Mesenchymal stem cell (in vitro differentiated cells and primary cell): ENCODE measurements at regions not wholly inside any gene's neighbourhood (a gene's known extent, or its start where the extent isn't known, plus 50 kb on each side); places are given as distances from the start of the nearest gene placed in this dataset.
A peak's percentile ranks its signal among the peaks of the same experiment; 100 is the strongest.

Experiments used
- DNase-seq: peaks from one replicate; pipeline ENCODE4 v3.0.0-alpha.2; 2013
- H2AFZ ChIP-seq: one replicate; pipeline ENCODE4 v1.6.1; 2013; ENCODE audit warnings: low read depth, mild to moderate bottlenecking, control low read depth, inconsistent platforms, low read length, moderate library complexity
- H2AK5ac ChIP-seq: 2 replicates; pipeline ENCODE4 v1.6.1; 2013; ENCODE audit warnings: low read length, moderate library complexity, mild to moderate bottlenecking, inconsistent platforms; ENCODE audit not compliant: severe bottlenecking
- H2BK120ac ChIP-seq: one replicate; pipeline ENCODE4 v1.6.1; 2013; ENCODE audit warnings: low read depth, mild to moderate bottlenecking, inconsistent platforms, low read length, moderate library complexity
- H2BK12ac ChIP-seq, 2 experiments: one replicate each; pipeline ENCODE4 v1.6.1; 2013; ENCODE audit warnings: inconsistent platforms in 2 of 2, low read length in 2 of 2, mild to moderate bottlenecking in 2 of 2, moderate library complexity in 2 of 2, control low read depth in 1 of 2
- H2BK15ac ChIP-seq: one replicate; pipeline ENCODE4 v1.6.1; 2013; ENCODE audit warnings: mild to moderate bottlenecking, low read depth, inconsistent platforms; ENCODE audit not compliant: poor library complexity, severe bottlenecking
- H2BK5ac ChIP-seq: 2 replicates; pipeline ENCODE4 v1.6.1; 2013; ENCODE audit warnings: low read depth, mild to moderate bottlenecking, low read length, control low read depth, inconsistent platforms; ENCODE audit not compliant: poor library complexity, severe bottlenecking
- H3K14ac ChIP-seq, 2 experiments: one replicate each; pipeline ENCODE4 v1.6.1; 2013; ENCODE audit warnings: inconsistent platforms in 2 of 2, low read length in 2 of 2, control low read depth in 1 of 2, mild to moderate bottlenecking in 1 of 2, moderate library complexity in 1 of 2
- H3K18ac ChIP-seq, 2 experiments: one replicate each; pipeline ENCODE4 v1.6.1; 2013; ENCODE audit warnings: inconsistent platforms in 2 of 2, low read length in 2 of 2, control low read depth in 1 of 2, low read depth in 1 of 2, mild to moderate bottlenecking in 1 of 2
- H3K23ac ChIP-seq, 2 experiments: one replicate each; pipeline ENCODE4 v1.6.1; 2013; ENCODE audit warnings: inconsistent platforms in 2 of 2, low read length in 2 of 2, mild to moderate bottlenecking in 2 of 2, moderate library complexity in 2 of 2, control low read depth in 1 of 2
- H3K27ac ChIP-seq: 2 replicates; pipeline ENCODE4 v1.5.1; 2013; ENCODE audit warnings: mild to moderate bottlenecking, moderate library complexity, low read length, control low read depth, inconsistent platforms; ENCODE audit not compliant: poor library complexity, severe bottlenecking
- H3K27me3 ChIP-seq, 2 experiments: 2 replicates each; pipeline versions ENCODE4 v1.6.1 to v1.7.0; 2013; ENCODE audit warnings: low read length in 2 of 2, mild to moderate bottlenecking in 2 of 2, moderate library complexity in 2 of 2, control low read depth in 1 of 2, inconsistent platforms in 1 of 2; ENCODE audit not compliant: control insufficient read depth in 1 of 2, insufficient read depth in 1 of 2
- H3K36me3 ChIP-seq, 2 experiments: 2 replicates each; pipeline versions ENCODE4 v1.6.1 to v1.7.0; 2013; ENCODE audit warnings: low read length in 2 of 2, control low read depth in 1 of 2, inconsistent platforms in 1 of 2, low read depth in 1 of 2, mild to moderate bottlenecking in 1 of 2; ENCODE audit not compliant: insufficient read depth in 2 of 2, control insufficient read depth in 1 of 2
- H3K4ac ChIP-seq, 2 experiments: one replicate each; pipeline ENCODE4 v1.6.1; 2013; ENCODE audit warnings: inconsistent platforms in 2 of 2, low read length in 2 of 2, mild to moderate bottlenecking in 2 of 2, moderate library complexity in 2 of 2, control low read depth in 1 of 2, low read depth in 1 of 2
- H3K4me1 ChIP-seq: 2 replicates; pipeline ENCODE4 v1.6.1; 2013; ENCODE audit warnings: low read depth, low read length, control low read depth; ENCODE audit not compliant: control insufficient read depth, insufficient read depth
- H3K4me2 ChIP-seq: 2 replicates; pipeline ENCODE4 v1.6.1; 2013; ENCODE audit warnings: low read length, mild to moderate bottlenecking, inconsistent platforms; ENCODE audit not compliant: poor library complexity, severe bottlenecking
- H3K4me3 ChIP-seq, 2 experiments: 2 replicates each; pipeline versions ENCODE4 v1.5.1 to v1.7.0; 2013; ENCODE audit warnings: low read length in 2 of 2, mild to moderate bottlenecking in 2 of 2, control low read depth in 1 of 2, low read depth in 1 of 2; ENCODE audit not compliant: insufficient read depth in 1 of 2
- H3K79me1 ChIP-seq: replicated peaks from 2 replicates; pipeline ENCODE4 v1.6.1; 2013; ENCODE audit warnings: mild to moderate bottlenecking, control low read depth, low read length, inconsistent platforms; ENCODE audit not compliant: poor library complexity, severe bottlenecking
- H3K9ac ChIP-seq: 2 replicates; pipeline ENCODE4 v1.7.0; 2013; ENCODE audit warnings: mild to moderate bottlenecking, low read length, moderate library complexity
- H3K9me3 ChIP-seq: 2 replicates; pipeline ENCODE4 v1.7.0; 2013; ENCODE audit warnings: mild to moderate bottlenecking, low read length; ENCODE audit not compliant: control insufficient read depth
- H4K8ac ChIP-seq: one replicate; pipeline ENCODE4 v1.6.1; 2013; ENCODE audit warnings: inconsistent platforms, mild to moderate bottlenecking, low read length, moderate library complexity
- H4K91ac ChIP-seq: one replicate; pipeline ENCODE4 v1.6.1; 2013; ENCODE audit warnings: mild to moderate bottlenecking, low read length, inconsistent platforms
- WGBS: methylation state at CpG from one replicate; pipeline ENCODE4 v1.1.7; 2013; ENCODE audit warnings: mixed read lengths; 5-methylcytosine and 5-hydroxymethylcytosine counted together

GRCh38 chr2:107688135-107688534 is 138.6 kb upstream of the RGPD4 start:
- H2BK120ac ChIP-seq, result no peak overlapping the region
- H2AFZ ChIP-seq, result no peak overlapping the region
- H3K23ac ChIP-seq, result no peak overlapping the region
- no peaks in the 10 kb centered on the region for H3K4me1 ChIP-seq
- H3K27ac ChIP-seq, result no peak overlapping the region
- H3K79me1 ChIP-seq, result no peaks in the 10 kb centered on the region
- 94% methylated on average over 3 of the region's 5 CpGs for WGBS
- no peak overlapping the region for H3K4me3 ChIP-seq
- H3K4me2 ChIP-seq, result no peak overlapping the region
- no peak overlapping the region for H4K8ac ChIP-seq
- no peak overlapping the region for H3K4ac ChIP-seq
- H3K9ac ChIP-seq, result no peak overlapping the region
- no peaks in the 10 kb centered on the region for H3K9me3 ChIP-seq
- no peak overlapping the region for H2AK5ac ChIP-seq
- H3K14ac ChIP-seq, result no peak overlapping the region
- H4K91ac ChIP-seq, result no peak overlapping the region
- H2BK5ac ChIP-seq, result no peak overlapping the region
- H2BK15ac ChIP-seq, result no peak overlapping the region
- no peak for DNase-seq
- H3K36me3 ChIP-seq, result no peaks in the 10 kb centered on the region
- no peak overlapping the region for H2BK12ac ChIP-seq
- H3K27me3 ChIP-seq, result peaks cover 0 to 4% of the 10 kb centered on the region in 2 experiments
- H3K18ac ChIP-seq, result no peak overlapping the region

- H2AK5ac ChIP-seq, result no peak overlapping the region
- H4K8ac ChIP-seq, result no peak overlapping the region
- no peak overlapping the region for H3K23ac ChIP-seq
- no peaks in the 10 kb centered on the region for H3K27me3 ChIP-seq
- H3K4ac ChIP-seq, result no peak overlapping the region
- H2BK5ac ChIP-seq, result no peak overlapping the region
- H3K4me3 ChIP-seq, result no peak overlapping the region
- H4K91ac ChIP-seq, result no peak overlapping the region
- H2AFZ ChIP-seq, result no peak overlapping the region
- H3K14ac ChIP-seq, result no peak overlapping the region
- DNase-seq, result no peak
- 100% methylated on average over 2 of the region's 3 CpGs for WGBS
- H2BK15ac ChIP-seq, result no peak overlapping the region
- peaks cover 4% of the 10 kb centered on the region for H3K4me1 ChIP-seq
- no peaks in the 10 kb centered on the region for H3K79me1 ChIP-seq
- no peak overlapping the region for H2BK12ac ChIP-seq
- no peaks in the 10 kb centered on the region for H3K36me3 ChIP-seq
- H3K9ac ChIP-seq, result no peak overlapping the region
- H3K18ac ChIP-seq, result no peak overlapping the region
- no peak overlapping the region for H3K4me2 ChIP-seq
- no peak overlapping the region for H3K27ac ChIP-seq
- no peaks in the 10 kb centered on the region for H3K9me3 ChIP-seq
- H2BK120ac ChIP-seq, result no peak overlapping the region
Measured at GRCh38 chr2:107693604-107694003, 133.1 kb upstream of the RGPD4 start.

- H3K79me1 ChIP-seq, result no peaks in the 10 kb centered on the region
- peak overlapping the region in 1 of 2 experiments; percentile 63 for H3K18ac ChIP-seq
- H4K8ac ChIP-seq, result no peak overlapping the region
- no peaks in the 10 kb centered on the region for H3K27me3 ChIP-seq
- no peaks in the 10 kb centered on the region for H3K36me3 ChIP-seq
- no peak overlapping the region for H2BK5ac ChIP-seq
- peak overlapping the region; percentile 34 for H4K91ac ChIP-seq
- no peak overlapping the region for H3K9ac ChIP-seq
- peak overlapping the region in 1 of 2 experiments; percentile 78 for H3K14ac ChIP-seq
- no peak overlapping the region for H3K27ac ChIP-seq
- no peaks in the 10 kb centered on the region for H3K9me3 ChIP-seq
- H3K4ac ChIP-seq, result no peak overlapping the region
- no peak overlapping the region for H3K4me3 ChIP-seq
- H2BK120ac ChIP-seq, result no peak overlapping the region
- peak overlapping the region in 1 of 2 experiments; percentile 68 for H3K23ac ChIP-seq
- H3K4me1 ChIP-seq, result peaks cover 4% of the 10 kb centered on the region
- H2BK15ac ChIP-seq, result no peak overlapping the region
- WGBS, result 91% methylated on average over 5 of the region's 5 CpGs
- no peak overlapping the region for H2AK5ac ChIP-seq
- H2BK12ac ChIP-seq, result no peak overlapping the region
- no peak overlapping the region for H3K4me2 ChIP-seq
- H2AFZ ChIP-seq, result no peak overlapping the region
- DNase-seq, result no peak
Measured at GRCh38 chr2:107694667-107695066, 132.0 kb upstream of the RGPD4 start.

- Histone ChIP-seq H3K27ac (no peak overlapping the region), H3K36me3 (no peaks in the 10 kb centered on the region), H3K4ac (no peak overlapping the region), H2BK120ac (no peak overlapping the region), H2BK12ac (no peak overlapping the region), H3K9ac (no peak overlapping the region), H2AK5ac (no peak overlapping the region), H3K79me1 (no peaks in the 10 kb centered on the region), H3K9me3 (no peaks in the 10 kb centered on the region), H3K4me1 (peaks cover 4% of the 10 kb centered on the region), H4K91ac (no peak overlapping the region), H4K8ac (no peak overlapping the region), H3K4me3 (no peak overlapping the region), H3K18ac (no peak overlapping the region), H2BK5ac (no peak overlapping the region), H3K14ac (no peak overlapping the region), H3K27me3 (no peaks in the 10 kb centered on the region), H2AFZ (no peak overlapping the region), H3K23ac (no peak overlapping the region), H2BK15ac (no peak overlapping the region), H3K4me2 (no peak overlapping the region)
- DNase-seq, result no peak
Measured at GRCh38 chr2:107697385-107697784, 129.3 kb upstream of the RGPD4 start.
